ENCODE measurements at regions not wholly inside any gene's neighbourhood (a gene's known extent, or its start where the extent isn't known, plus 50 kb on each side); places are given as distances from the start of the nearest gene placed in this dataset.
A peak's percentile ranks its signal among the peaks of the same experiment; 100 is the strongest.

GRCh38 chr3:147919496-147919895, 510.3 kb downstream of the ZIC1 start:
- no peak overlapping the region for H3K4me3 ChIP-seq (ENCODE audit: low read depth, low read length)
- DNase-seq (ENCODE audit: low read depth), result no peak
- no peak for TF ChIP-seq CTCF (IDR thresholded peaks at IDR 0.05; ENCODE audit: insufficient read depth, low read length)

- TF ChIP-seq CTCF (IDR thresholded peaks at IDR 0.05; ENCODE audit: insufficient read depth, low read length), result no peak
- no peak overlapping the region for H3K4me3 ChIP-seq (ENCODE audit: low read depth, low read length)
- peak; percentile 27 for DNase-seq (ENCODE audit: low read depth)
Observed at GRCh38 chr3:147921051-147921450, 511.9 kb downstream of the ZIC1 start.

GRCh38 chr3:147924755-147925154, 515.6 kb downstream of the ZIC1 start:
- no peak for TF ChIP-seq CTCF (IDR thresholded peaks at IDR 0.05; ENCODE audit: insufficient read depth, low read length)
- H3K4me3 ChIP-seq (ENCODE audit: low read depth, low read length), result no peak overlapping the region
- peak; percentile 13 for DNase-seq (ENCODE audit: low read depth)

GRCh38 chr3:147925272-147925671, 516.1 kb downstream of the ZIC1 start:
- H3K4me3 ChIP-seq (ENCODE audit: low read depth, low read length), result no peak overlapping the region
- peak; percentile 13 for DNase-seq (ENCODE audit: low read depth)

GRCh38 chr3:147930232-147930807, 521.2 kb downstream of the ZIC1 start:
- peak; percentile 43 for DNase-seq (ENCODE audit: low read depth)
- no peak overlapping the region for H3K4me3 ChIP-seq (ENCODE audit: low read depth, low read length)
- no peak for TF ChIP-seq CTCF (IDR thresholded peaks at IDR 0.05; ENCODE audit: insufficient read depth, low read length)

More at GRCh38 chr3:147925272-147925671, 516.1 kb downstream of the ZIC1 start:
- TF ChIP-seq CTCF (IDR thresholded peaks at IDR 0.05; ENCODE audit: insufficient read depth, low read length), result no peak

GRCh38 chr3:147934451-147935180, 525.5 kb downstream of the ZIC1 start:
- no peak for TF ChIP-seq CTCF (IDR thresholded peaks at IDR 0.05; ENCODE audit: insufficient read depth, low read length)
- no peak for DNase-seq (ENCODE audit: low read depth)
- H3K4me3 ChIP-seq (ENCODE audit: low read depth, low read length), result no peak overlapping the region

Data from fibroblast of the aortic adventitia (primary cell).